ENCODE measurements at regions not wholly inside any gene's neighbourhood (a gene's known extent, or its start where the extent isn't known, plus 50 kb on each side); places are given as distances from the start of the nearest gene placed in this dataset.
"Not testable (repeated sequence)": the region's sequence is repeated elsewhere in the genome, so short reads cannot be mapped to it uniquely, and the experiment has no call there.

DNA sequence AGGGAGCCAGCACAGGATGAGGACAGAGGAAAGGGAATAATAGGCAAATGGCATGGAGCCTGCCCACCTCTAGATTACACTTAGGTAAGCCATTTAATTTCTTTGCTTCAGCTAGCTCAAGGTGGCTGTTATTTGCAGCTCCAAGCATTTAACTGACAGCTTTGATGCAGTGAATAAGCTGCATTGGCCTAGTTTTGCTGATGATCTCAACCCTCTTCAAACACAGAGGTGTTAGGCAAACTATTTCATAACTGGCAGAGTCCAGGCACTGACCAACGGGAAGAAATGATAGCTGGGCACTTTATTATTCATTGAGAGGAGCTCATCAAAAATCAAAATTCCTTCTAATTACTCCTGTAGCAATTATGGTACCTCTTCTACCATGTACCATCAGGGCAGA, 317.4 kb downstream of the BMPER start:
- DNase-seq (ENCODE audit: insufficient read length, low spot score) (no peak), FAIRE-seq (no peak)
- TF ChIP-seq CTCF (IDR thresholded peaks at IDR 0.05; ENCODE audit: insufficient read depth, missing control alignments), result no peak

GRCh38 chr7:34224281-34224680, 318.9 kb downstream of the BMPER start:
- no peak for DNase-seq (ENCODE audit: insufficient read length, low spot score)
- peak; percentile 46 for FAIRE-seq
- TF ChIP-seq CTCF (IDR thresholded peaks at IDR 0.05; ENCODE audit: insufficient read depth, missing control alignments), result no peak

DNA sequence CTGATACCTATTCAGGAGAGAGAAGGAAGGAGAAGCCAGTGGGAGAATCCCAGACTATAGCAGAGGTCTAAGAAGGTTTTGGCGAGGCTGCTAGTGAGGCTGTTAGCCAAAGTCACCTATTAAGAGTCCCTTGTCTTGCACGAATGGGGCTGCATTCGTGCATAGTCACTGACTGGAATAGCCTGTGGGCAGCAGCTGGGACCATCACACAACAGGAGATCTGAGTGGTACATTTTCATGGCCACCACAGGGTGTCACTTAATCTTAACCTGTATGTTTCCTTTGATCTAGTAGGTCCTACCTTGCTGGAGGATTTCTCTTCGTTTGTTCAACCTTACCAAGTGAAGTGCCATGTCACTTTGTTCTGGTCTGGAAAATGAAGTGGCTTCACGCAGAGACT, 319.9 kb downstream of the BMPER start:
- FAIRE-seq (no peak), DNase-seq (ENCODE audit: insufficient read length, low spot score) (no peak)
- no peak for TF ChIP-seq CTCF (IDR thresholded peaks at IDR 0.05; ENCODE audit: insufficient read depth, missing control alignments)

GRCh38 chr7:34227525-34227924, 322.2 kb downstream of the BMPER start:
- FAIRE-seq (no peak), DNase-seq (ENCODE audit: insufficient read length, low spot score) (no peak)
- TF ChIP-seq CTCF (IDR thresholded peaks at IDR 0.05; ENCODE audit: insufficient read depth, missing control alignments), result no peak

GRCh38 chr7:34235101-34235500, 329.8 kb downstream of the BMPER start:
- DNase-seq (ENCODE audit: insufficient read length, low spot score); FAIRE-seq: not testable (repeated sequence)

- no peak for TF ChIP-seq CTCF (IDR thresholded peaks at IDR 0.05; ENCODE audit: insufficient read depth, missing control alignments)
- FAIRE-seq (no peak), DNase-seq (ENCODE audit: insufficient read length, low spot score) (no peak)
Measured at GRCh38 chr7:34236057-34236456, 330.7 kb downstream of the BMPER start.

- FAIRE-seq, result no peak
- TF ChIP-seq CTCF (IDR thresholded peaks at IDR 0.05; ENCODE audit: insufficient read depth, missing control alignments), result no peak
- no peak for DNase-seq (ENCODE audit: insufficient read length, low spot score)
Measured at GRCh38 chr7:34236839-34237492, 331.6 kb downstream of the BMPER start.

- DNase-seq (ENCODE audit: insufficient read length, low spot score), result no peak
- TF ChIP-seq CTCF (IDR thresholded peaks at IDR 0.05; ENCODE audit: insufficient read depth, missing control alignments), result no peak
- FAIRE-seq, result no peak
Measured at GRCh38 chr7:34237493-34237849, 332.1 kb downstream of the BMPER start.

Data from D721Med (cell line).